ENCODE measurements at regions not wholly inside any gene's neighbourhood (a gene's known extent, or its start where the extent isn't known, plus 50 kb on each side); places are given as distances from the start of the nearest gene placed in this dataset.

DNA sequence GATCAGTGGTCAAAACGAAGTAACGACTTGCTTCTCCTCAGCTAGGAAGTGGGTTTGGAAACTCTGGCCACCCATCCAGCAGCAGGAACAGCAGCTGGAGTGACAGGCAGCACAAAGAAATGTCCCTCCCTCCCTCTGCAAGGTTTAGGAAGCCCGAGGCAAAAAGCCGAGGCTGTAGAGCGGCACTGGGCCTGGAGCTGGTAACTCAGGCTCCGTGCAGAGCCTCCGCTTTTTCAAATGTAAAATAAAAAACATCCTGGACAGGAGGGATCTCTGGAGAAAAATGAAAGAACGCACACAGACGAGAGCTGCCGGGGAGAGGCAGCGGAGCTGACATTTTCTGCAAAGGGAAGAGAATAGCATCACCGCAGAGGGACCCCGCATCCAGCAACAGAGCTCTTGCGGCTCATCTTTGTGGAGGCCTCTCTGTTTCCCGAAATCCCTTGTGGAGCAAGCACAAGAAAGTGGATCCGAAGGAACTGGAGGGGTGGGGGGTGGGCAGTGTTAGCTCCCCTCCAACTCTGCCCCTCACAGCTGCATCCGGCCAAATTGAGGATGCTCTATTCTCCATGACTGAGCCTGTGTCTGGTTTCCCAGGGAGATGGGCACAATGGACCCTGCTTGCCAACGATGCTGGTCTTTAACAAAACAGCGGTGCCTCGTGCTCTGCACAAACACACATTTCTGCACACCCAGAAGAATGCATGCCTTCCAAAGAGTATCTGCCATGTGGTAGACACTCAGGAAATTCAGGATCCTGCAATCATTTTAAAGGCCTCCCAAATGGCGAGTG lies 335.5 kb upstream of the ZFHX3 start:
- TF ChIP-seq, protein P1, sequence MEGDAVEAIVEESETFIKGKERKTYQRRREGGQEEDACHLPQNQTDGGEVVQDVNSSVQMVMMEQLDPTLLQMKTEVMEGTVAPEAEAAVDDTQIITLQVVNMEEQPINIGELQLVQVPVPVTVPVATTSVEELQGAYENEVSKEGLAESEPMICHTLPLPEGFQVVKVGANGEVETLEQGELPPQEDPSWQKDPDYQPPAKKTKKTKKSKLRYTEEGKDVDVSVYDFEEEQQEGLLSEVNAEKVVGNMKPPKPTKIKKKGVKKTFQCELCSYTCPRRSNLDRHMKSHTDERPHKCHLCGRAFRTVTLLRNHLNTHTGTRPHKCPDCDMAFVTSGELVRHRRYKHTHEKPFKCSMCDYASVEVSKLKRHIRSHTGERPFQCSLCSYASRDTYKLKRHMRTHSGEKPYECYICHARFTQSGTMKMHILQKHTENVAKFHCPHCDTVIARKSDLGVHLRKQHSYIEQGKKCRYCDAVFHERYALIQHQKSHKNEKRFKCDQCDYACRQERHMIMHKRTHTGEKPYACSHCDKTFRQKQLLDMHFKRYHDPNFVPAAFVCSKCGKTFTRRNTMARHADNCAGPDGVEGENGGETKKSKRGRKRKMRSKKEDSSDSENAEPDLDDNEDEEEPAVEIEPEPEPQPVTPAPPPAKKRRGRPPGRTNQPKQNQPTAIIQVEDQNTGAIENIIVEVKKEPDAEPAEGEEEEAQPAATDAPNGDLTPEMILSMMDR (conservative IDR thresholded peaks at IDR 0.05 in 1 of 2, IDR thresholded peaks at IDR 0.05 in 1 of 2; ENCODE audit: low read depth in 1 of 2, low read length in 2 of 2): no peak
- no peak for TF ChIP-seq EZH2 (IDR thresholded peaks at IDR 0.05; ENCODE audit: low read length, missing control alignments)

Measured in fibroblast of lung (primary cell).